Endothelial cell of umbilical vein (primary cell): ENCODE measurements at regions not wholly inside any gene's neighbourhood (a gene's known extent, or its start where the extent isn't known, plus 50 kb on each side); places are given as distances from the start of the nearest gene placed in this dataset.

ENCODE experiments used
- EZH2 ChIP-seq: IDR thresholded peaks from 2 replicates; pipeline ENCODE4 v1.6.1; 2012; ENCODE audit warnings: borderline replicate concordance, low read depth, mild to moderate bottlenecking, moderate library complexity, low read length, inconsistent platforms; ENCODE audit not compliant: severe bottlenecking
- GATA2 ChIP-seq: IDR thresholded peaks from 2 replicates; pipeline ENCODE4 v1.7.0; 2011; ENCODE audit warnings: low read depth, mild to moderate bottlenecking, moderate library complexity, mixed read lengths, low read length; ENCODE audit not compliant: insufficient read length, insufficient read depth
- MYC ChIP-seq: IDR thresholded peaks from one replicate; pipeline ENCODE4 v1.6.1; 2011; ENCODE audit warnings: mild to moderate bottlenecking, low read depth, low read length
- POLR2A ChIP-seq: IDR thresholded peaks from 2 replicates; pipeline ENCODE4 v1.6.1; 2012; ENCODE audit warnings: low read depth, mild to moderate bottlenecking, control low read depth, low read length
- POLR2AphosphoS5 ChIP-seq: IDR thresholded peaks from 2 replicates; pipeline ENCODE4 v1.6.1; 2012; ENCODE audit warnings: low read depth, mild to moderate bottlenecking, control low read depth, low read length, moderate library complexity; ENCODE audit not compliant: insufficient read depth
- TF ChIP-seq, protein P1 (sequence below), 2 donors: IDR thresholded peaks; 1 replicate in 1 of 2; 2 replicates in 1 of 2; pipeline ENCODE4 v1.5.1; 2011; ENCODE audit warnings: low read length in 2 of 2, mild to moderate bottlenecking in 2 of 2, moderate library complexity in 2 of 2, control low read depth in 1 of 2, inconsistent platforms in 1 of 2, low read depth in 1 of 2; ENCODE audit not compliant: insufficient read depth in 1 of 2; ENCODE audit errors: extremely low read depth in 1 of 2
- TF ChIP-seq, protein P2 (sequence below): IDR thresholded peaks from 2 replicates; pipeline ENCODE4 v1.6.1; 2011; ENCODE audit not compliant: insufficient read depth, insufficient read length

DNA sequence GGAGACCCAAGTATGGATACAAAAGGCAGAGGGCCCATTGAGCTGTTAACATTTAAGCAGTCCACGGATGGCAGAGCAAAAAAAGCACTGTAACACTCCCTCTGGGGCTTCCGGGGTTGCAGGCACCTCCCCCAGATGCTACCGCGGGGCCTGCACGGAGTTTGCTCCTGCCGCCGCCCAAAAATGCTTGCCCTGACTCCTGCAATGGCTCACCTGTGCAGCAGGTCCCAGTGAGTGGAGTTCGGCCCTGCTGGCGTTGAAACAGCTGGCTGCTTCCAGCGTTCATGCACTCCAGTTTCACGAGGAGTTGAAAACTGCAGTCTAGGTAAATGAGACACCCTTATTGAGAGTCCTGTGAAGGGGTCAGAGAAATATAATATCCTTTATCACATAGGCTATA, 832.8 kb downstream of the NCAM2 start:
- TF ChIP-seq, protein P1, sequence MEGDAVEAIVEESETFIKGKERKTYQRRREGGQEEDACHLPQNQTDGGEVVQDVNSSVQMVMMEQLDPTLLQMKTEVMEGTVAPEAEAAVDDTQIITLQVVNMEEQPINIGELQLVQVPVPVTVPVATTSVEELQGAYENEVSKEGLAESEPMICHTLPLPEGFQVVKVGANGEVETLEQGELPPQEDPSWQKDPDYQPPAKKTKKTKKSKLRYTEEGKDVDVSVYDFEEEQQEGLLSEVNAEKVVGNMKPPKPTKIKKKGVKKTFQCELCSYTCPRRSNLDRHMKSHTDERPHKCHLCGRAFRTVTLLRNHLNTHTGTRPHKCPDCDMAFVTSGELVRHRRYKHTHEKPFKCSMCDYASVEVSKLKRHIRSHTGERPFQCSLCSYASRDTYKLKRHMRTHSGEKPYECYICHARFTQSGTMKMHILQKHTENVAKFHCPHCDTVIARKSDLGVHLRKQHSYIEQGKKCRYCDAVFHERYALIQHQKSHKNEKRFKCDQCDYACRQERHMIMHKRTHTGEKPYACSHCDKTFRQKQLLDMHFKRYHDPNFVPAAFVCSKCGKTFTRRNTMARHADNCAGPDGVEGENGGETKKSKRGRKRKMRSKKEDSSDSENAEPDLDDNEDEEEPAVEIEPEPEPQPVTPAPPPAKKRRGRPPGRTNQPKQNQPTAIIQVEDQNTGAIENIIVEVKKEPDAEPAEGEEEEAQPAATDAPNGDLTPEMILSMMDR (IDR thresholded peaks at IDR 0.05; ENCODE audit: extremely low read depth in 1 of 2, insufficient read depth in 1 of 2, low read depth in 1 of 2, low read length in 2 of 2), result no peak
- no peak for TF ChIP-seq POLR2AphosphoS5
- no peak for TF ChIP-seq POLR2A
- TF ChIP-seq EZH2, result no peak
- TF ChIP-seq, protein P2, sequence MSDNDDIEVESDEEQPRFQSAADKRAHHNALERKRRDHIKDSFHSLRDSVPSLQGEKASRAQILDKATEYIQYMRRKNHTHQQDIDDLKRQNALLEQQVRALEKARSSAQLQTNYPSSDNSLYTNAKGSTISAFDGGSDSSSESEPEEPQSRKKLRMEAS, result no peak
- TF ChIP-seq MYC, result no peak
- TF ChIP-seq GATA2, result no peak
